Stimulated activated CD8-positive, alpha-beta memory T cell treated with anti-CD3 and anti-CD28 coated beads, Interleukin-7, amount 100 ng/mL, for 24 hours (primary cell): ENCODE measurements at regions not wholly inside any gene's neighbourhood (a gene's known extent, or its start where the extent isn't known, plus 50 kb on each side); places are given as distances from the start of the nearest gene placed in this dataset.

ENCODE experiments used
- DNase-seq: peaks from one replicate; pipeline ENCODE4 v3.0.0-alpha.2; 2020; ENCODE audit warnings: low read depth

DNA sequence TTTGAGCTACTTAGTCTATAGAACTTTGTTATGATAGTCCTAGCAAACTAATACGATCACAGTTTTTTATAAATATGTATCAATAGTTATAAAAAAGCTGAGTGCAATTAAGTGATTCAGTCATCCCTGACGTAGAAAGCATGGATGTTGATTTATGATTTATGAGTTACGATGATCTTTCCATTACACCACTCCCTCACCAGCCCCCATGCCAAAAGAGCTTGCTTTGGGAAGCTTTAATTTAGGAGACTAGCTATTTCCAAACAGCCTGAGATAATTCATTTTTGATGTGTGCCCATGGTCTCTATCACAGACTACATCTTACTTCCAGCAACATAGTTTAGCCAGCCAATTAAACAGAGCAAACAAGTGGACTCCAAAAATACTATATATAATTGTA, 256.8 kb downstream of the GABRG2 start:
- DNase-seq: no peak

DNA sequence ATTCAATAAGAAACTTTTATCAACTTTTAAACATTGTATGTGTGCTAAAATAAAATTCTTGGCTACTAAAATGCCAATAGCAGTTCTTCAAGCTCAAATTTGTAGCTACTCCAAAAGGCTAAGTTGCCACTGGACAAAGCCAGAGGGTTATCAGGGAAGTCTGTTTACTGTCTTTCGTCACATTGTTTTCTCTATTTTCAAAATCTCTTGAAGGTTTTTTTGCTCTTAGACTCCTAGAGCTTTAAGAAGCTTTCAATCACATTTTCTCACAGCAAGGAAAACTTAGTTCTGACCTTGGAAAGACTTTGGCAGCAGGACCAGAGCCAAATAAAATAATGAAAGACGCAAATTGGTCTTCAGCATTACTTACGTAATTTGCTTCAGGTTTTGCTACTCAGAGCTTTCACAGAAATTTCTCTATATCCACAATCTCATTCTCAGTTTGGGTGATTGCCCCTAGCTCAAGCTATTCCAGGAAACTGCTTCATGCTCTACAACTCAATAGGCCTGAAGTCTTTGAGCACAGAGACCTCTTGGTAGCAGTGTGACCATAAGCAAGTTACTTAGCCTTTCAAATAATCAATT, 257.7 kb downstream of the GABRG2 start:
- no peak for DNase-seq

DNA sequence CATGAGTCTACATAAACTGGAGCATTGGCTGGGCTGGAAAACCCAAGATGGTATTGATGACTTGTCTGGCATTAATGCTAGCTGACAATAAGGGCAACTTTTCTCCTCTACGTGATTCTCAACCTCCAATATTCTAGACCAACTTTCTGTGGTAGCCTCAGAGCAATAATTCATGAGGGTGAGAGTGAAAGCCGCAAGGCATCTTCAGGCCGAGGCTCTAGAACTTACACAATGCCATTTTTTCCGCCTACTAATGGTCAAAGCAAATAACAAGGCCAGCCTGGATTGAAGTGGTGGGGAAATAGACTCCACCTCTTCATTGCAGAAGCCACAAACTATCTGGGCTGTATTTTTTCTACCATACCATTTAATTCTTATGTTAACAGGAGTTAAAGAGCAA, 267.4 kb downstream of the GABRG2 start:
- DNase-seq: no peak

DNA sequence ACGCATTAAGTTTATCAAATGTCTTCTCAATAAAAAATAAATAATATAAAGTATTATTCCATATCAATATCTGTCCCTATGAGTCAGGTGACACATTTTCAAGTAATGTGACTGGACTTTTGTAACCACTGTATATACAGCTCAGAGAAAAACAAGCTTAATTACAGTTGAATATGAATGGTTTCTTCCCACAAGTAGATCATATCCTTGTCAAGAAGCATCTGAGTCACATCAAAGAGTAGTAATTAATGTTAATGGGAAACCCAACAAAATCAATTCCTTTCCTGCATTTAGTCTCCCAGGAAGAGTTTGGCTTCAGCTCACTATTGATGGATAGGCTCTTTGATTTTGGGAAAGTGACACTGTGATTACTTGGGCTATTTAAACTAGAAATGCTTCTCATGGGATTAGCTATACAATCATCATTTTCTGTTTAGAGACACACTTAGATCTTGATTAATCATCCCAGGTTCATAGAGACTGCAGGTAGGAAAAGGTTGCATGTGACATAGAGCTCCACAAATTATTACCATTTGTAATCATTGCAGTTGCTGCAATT, 292.9 kb downstream of the GABRG2 start:
- no peak for DNase-seq

DNA sequence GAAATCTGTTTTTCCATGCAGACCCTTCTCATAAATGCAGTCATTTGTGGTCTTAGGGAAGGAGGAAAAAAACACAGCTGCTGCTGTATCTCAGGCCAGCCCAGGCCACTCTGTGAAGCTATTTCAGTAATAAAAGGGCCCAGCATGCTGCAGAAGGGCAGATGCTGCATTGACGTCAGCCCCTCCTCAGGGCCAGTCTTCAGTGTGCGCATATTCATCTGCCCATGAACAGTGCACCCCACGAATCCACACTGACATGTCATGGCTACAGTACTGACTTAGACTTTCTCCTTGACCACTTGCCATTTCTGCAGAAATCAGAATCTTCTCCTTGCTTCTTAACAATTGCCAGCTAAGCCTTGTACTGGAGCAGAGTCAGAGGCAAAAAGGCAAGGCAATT, 304.7 kb downstream of the GABRG2 start:
- no peak for DNase-seq

DNA sequence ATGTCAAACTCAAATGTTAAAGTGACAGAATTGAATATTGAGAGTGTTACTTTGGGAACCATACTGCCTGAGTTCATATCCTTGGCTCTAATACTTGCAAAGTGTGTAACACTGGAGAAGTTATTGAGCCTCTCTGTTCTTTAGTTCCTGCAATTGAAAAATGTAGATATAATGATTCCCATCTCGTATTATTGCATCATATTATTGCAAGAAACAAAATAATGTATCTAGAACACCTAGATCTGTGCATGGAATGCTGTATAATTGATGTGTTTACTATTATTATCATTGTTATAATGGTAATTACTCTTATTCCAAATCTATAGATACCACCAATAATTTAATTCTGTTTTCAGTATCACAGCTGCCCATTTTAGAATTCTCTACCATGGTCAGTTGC, 310.3 kb downstream of the GABRG2 start:
- no peak for DNase-seq

DNA sequence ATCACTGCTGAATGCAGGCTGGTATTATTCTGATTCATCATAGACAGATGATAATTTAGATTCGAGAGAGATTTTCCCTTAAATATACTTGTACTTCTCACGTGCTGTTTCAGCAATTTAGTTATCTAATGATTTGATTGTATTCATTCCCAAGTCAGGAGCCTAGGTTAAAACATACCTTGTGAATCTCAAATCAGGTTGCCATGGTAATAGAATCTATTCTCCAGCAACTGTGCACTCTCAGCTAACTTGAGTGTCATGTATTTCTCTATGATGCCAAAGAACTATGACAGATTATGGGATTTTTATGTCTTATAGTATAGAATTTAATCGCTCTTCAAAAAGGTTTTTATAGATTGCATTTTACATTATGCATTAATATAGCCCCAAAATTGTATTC, 315.3 kb downstream of the GABRG2 start:
- DNase-seq: no peak

DNA sequence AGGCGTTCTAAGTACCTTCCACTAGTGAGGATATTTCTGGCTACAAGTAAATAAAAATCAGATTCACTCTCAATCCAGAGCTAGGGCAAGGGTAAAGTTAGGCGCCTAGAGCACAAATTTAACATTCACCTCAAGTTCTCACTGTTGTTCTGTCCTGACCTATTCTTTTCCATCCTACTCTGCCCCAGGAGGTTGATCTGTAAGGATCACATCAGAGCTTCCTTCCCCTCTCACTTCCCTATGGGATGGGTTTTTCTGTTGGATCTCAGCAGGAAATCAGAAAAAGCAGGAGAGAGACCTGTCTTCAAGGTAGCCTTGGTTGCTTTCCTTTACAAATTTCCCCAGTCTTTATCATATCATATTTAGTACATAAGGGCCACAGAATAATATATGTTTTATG, 316.7 kb downstream of the GABRG2 start:
- no peak for DNase-seq

DNA sequence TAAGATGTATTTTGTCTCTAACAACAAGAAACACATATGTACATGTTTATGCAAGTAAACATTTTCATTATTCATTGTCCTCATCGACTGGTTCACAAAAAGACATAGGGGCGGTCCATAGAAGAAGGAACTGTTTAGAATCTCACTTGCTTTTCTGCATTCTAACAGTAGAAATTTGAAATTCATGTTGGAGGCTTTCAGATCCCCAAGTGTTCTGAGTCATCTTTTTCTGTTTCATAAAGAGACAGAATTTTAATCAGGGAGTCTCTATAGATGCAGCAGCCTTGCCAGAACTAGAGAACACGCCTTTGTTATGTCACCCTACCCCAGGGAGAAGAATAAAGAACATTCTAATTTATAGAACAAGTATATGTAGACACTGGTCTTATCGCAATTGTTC, 324.3 kb downstream of the GABRG2 start:
- no peak for DNase-seq

DNA sequence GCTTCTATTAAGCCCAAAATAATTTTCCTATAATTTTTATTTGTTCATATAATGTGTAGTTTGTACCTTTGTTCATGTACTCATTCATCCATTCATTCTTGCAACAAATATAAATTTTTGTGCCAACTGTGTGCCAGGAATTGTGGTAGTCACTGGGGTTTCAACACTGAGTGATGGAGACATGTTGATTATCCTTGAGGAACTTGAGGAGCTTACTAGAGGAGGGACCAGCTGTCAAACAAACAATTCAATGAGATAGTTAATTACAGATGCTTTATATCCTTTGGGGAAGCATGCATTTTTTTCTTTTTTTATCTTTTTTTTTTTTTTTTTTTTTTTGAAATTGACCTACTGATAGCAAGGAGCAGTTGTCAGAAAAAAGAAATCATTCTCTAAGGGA, 324.8 kb downstream of the GABRG2 start:
- no peak for DNase-seq

DNA sequence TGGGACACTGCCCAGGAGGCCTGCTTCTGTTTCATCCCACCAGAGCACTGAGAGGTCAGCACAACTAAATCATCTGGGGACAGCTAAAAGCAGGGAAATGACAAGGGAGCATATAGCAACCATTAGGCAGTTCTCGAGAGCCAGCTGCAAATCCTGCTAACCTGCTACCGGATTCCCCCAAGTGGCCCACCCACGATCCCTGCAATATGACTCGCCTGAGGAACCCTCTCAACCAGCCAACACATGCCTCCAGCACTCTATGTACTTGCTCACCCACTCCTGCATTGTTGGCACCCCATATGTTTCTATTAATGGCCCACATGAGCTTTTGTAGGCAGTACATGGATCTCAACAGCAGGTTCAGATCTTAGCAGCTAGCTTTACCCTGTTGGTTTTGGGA, 326.0 kb downstream of the GABRG2 start:
- no peak for DNase-seq

DNA sequence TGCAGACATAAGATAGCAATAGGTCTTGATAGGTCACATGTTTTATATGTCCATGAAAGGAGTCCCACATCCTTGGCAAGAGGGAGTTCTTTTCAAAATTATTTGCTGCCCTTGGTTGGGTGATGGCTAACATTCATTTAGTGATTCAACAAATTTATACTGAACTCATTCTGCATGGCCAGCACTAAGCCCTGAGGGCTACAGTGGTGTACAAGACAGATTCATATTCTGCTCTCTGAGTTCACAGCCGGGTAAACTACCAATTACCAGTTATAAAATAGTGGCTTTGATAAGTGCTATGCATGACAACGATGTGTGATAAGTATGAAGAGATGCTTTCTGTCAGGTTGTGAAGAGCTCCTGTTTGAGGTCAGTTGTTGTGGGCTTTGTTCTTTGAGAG, 340.0 kb downstream of the GABRG2 start:
- no peak for DNase-seq

DNA sequence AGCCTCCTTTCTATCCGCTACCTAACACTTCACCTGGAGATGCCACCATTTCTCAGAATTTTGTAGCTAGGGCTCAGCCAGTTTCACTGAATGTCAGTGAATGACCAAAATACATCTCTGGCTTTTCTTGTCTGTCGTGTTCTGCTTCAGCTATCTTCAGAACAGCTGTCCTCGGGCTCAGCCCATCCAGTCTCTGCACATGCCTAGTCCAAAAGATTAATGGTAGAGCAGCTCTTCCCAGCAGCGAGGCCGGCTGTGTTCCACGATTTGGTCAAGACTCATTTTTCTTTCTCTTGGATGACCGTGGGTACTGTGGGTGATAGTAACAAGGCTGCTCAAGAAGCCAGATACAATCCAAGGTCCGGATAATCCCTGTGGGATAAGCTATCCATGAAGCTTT, 342.8 kb downstream of the GABRG2 start:
- DNase-seq: no peak

DNA sequence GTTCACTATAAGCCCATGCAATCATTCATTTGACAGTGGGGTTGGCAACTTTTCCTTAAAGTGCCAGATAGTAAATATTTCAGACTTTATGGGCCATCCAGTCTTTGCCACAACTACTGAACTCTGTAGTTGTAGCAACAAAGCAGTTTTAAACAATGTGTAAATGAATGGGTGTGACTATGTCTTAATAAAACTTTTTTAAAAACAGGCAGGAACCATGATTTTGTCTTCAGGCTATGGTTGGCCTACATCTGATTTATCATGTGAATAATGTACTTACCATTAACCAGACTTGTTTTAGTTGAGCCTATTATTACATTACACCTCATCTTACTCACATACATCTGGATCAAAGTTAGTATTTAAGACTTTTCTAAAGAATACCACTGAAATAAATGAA, 361.6 kb downstream of the GABRG2 start:
- DNase-seq: no peak

DNA sequence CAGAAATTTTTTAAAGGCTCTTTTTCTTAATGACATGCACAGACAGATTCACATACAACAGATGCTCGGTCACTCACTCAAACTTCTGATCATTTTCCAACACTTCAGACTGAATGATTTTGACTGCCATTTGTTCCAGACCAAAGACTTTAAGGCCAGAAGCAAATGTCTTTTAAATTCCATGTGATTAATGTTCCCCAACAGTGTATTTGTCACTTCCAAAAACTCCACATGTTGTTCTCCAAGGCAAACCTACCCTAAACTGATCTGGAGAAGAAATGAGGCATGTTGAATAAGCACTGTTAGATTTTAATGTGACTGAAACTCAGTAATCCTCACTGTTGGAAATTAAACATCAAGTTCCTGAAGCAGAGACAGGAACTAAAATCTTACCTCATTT, 366.7 kb downstream of the GABRG2 start:
- no peak for DNase-seq

DNA sequence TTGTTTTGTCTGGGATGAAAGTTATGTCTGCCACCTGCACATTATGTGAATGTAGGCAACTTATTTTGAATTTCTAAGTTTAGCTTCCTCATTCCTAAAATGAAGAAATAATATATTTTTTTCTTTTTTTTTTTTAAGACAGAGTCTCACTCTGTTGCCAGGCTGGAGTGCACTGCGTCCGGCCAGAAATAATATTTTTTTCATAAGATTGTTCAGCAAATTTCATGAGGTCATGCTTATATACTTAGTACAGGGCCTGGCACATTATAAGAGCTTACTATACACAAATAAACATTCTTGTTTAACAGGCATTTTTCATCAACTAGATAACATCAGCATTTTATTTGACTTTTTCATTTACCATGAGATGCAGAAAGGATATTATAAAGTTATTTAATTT, 368.5 kb downstream of the GABRG2 start:
- DNase-seq: no peak

DNA sequence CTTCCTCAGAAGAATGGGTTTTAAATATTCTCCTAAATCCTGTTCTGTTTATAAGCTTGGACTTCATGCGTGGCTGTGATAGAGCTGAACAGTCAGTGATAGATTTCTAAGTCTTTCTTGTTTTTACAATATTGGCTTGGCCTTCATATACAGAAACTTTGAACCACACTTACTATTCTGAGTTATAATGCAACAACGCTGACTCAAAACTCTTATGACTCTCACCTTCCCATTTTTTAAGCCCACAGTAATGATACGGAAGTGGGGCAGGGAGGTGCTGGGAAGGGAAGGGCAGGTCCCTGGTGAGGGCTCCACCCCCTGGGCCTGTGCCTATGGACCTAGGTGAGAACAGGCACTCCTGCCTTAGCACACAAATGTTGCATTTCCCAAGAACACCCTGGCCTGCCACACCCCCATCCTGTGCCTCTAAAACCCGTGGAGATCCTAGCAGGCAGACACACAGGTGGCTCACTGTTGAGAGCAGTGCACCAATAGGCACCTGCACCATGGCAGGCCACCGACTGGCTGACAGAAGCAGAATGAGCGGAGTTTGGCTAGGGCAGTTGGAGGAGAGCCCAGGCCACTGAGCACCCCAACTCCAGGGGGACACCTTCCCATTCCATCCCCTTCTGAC, 376.7 kb downstream of the GABRG2 start:
- no peak for DNase-seq

DNA sequence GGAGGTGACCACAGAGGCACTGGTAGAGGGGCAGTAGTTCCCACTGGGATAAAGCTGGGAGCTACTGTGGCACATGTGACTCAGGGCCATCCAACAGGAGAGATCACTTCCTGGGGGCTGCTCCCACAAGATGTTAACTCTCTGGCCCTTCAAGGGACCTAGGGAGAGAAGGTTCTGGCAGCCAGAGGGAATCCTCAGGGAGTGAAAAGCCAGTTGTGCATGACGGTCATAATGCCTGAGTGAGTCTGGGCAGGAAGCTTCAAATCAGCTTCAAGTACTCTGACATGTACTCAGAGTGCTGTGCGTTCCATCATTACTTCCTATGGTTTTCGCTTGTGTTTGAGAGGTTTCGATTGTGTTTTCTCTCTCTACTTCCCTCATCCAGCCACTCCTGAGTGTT, 388.5 kb downstream of the GABRG2 start:
- DNase-seq: no peak

DNA sequence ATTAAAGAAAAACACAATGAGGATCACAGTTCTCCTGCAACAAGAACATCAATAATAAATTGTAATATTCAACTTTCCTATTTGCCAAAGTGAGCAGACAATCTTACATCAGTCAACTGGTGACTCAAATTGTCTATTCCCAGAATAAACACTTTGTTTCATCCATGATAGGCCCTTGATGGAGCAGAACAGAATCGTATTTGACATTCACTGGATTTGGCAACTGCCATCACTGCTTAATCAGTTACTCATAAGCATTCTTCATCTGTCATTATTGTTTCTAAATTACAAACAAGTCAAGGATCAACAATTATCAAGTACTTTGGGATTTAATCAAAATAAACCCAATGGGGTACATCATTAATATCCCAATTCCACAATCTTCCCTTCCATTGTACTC, 398.4 kb downstream of the GABRG2 start:
- no peak for DNase-seq

DNA sequence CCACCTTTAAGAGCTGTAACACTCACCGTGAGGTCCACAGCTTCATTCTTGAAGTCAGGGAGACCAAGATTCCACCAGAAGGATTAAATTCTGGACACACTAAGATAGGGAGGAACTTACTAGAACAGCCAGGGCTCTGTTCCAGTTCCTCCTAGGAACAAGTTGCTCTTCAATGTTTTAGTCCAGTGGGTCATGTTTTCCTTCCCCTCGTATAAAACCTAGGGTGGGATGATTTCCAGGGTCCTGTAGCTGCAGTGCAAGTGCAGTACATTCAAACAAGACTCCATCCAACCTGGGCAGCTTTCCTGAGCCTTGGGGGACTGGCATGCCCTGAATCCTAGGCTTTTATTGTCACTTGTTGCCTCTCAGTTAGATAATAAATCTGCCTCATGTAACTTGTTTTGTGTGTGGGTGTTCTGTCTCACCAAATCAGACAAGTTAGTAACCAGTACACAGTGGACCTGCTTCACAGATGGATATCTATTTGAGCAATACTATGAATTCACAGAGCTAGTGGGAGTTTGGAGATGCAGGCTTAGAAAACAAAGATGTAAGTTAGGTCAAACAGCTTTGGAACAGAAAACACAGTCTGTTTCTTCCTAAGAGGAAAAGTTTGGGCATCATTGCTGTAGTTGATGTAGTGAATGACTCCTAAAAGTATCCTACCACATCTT, 405.6 kb downstream of the GABRG2 start:
- no peak for DNase-seq

DNA sequence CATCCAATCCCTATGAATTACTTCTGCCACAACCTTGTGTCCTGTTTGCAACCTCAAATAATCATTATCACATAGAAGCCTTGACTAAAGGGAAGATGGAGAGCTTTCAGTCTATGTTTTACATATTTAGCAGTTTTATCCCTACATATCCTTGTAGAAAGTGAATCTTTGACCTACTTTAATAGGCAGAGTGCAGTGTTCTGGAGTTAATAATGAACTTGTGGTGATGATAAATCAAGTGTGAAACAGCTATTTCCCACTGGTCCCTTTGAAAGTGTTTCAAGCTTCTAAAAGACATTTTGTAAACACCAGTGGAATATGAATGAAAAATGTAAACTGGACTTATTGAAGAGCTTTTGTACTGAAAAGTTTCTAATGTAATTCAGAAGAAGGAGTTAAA, 406.7 kb downstream of the GABRG2 start:
- DNase-seq: no peak

DNA sequence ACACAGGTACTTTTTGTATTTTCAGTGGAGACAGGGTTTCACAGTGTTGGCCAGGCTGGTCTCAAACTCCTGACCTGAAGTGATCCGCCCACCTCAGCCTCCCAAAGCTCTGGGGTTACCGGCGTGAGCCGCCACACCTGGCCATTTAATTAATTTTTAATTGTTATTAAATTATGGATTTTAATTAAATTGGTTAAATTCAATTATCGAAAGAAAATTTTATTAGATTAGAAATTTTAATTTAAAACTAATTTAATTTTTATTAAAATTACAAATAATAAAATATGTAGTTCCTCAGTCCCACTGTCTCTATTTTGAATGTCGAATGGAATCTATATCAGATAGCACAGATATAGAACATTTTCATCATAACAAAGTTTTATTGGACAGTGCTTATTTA, 416.5 kb downstream of the GABRG2 start:
- DNase-seq: no peak

DNA sequence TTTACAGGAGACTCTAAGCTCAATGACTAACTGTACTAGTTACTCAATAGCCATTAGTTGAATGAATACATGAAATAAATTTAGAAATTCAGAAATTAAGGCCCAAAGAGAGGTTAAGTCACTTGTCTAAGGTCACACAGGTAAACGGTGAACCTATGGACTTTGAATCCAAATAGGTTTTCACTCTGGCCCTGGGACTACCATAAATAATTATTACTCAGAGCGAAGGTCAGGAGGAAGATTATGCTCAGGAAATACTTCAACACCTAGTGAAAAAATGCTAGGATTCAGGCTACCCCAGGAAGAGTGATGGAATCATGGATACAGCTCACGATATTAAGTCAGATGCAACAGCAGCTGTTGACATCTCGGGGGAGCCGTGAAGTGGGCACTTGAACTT, 417.4 kb downstream of the GABRG2 start:
- DNase-seq: no peak
